OCI-LY3 (cell line): ENCODE measurements at regions not wholly inside any gene's neighbourhood (a gene's known extent, or its start where the extent isn't known, plus 50 kb on each side); places are given as distances from the start of the nearest gene placed in this dataset.

ENCODE experiments used
- CTCF ChIP-seq: fragments of 200-600, 300-600 bp; sonication (generic); IDR thresholded peaks from 2 replicates; pipeline ENCODE4 v1.5.1; 2014; ENCODE audit warnings: antibody characterized with exemption, low read length, low read depth
- EZH2phosphoT487 ChIP-seq: fragments of 200-600 bp; shearing (Covaris generic); IDR thresholded peaks from 2 replicates; pipeline ENCODE4 v1.6.1; 2018; ENCODE audit warnings: antibody characterized with exemption, mixed run types, low read depth

GRCh38 chr10:120105492-120105891, 213.0 kb downstream of the SEC23IP start:
- TF ChIP-seq CTCF (no peak), EZH2phosphoT487 (no peak)
